CD14-positive monocyte (primary cell): ENCODE measurements at regions not wholly inside any gene's neighbourhood (a gene's known extent, or its start where the extent isn't known, plus 50 kb on each side); places are given as distances from the start of the nearest gene placed in this dataset.

ENCODE experiments used
- DNase-seq, 3 donors: peaks; one replicate each; pipeline ENCODE4 v3.0.0-alpha.2; 2011 to 2022
- H2AFZ ChIP-seq: 2 replicates; pipeline ENCODE4 v1.6.0; 2012; ENCODE audit warnings: mild to moderate bottlenecking, low read depth, low read length, inconsistent platforms; ENCODE audit not compliant: insufficient read depth, poor library complexity, severe bottlenecking
- H3K27ac ChIP-seq, 2 donors: 1 replicate in 1 of 2; 2 replicates in 1 of 2; pipeline ENCODE4 v1.5.1; 2012 to 2013; ENCODE audit warnings: low read length in 2 of 2, control low read depth in 1 of 2, inconsistent platforms in 1 of 2, low read depth in 1 of 2, mild to moderate bottlenecking in 1 of 2
- H3K27me3 ChIP-seq, 2 donors: one replicate each; pipeline versions ENCODE4 v1.6.0 to v1.6.1; 2011 to 2013; ENCODE audit warnings: low read length in 2 of 2; ENCODE audit not compliant: control insufficient read depth in 2 of 2, insufficient read depth in 2 of 2
- H3K36me3 ChIP-seq, 2 donors: replicated peaks in 1 of 2; 1 replicate in 1 of 2; 2 replicates in 1 of 2; pipeline versions ENCODE4 v1.5.1 to v1.6.1; 2012 to 2013; ENCODE audit warnings: low read length in 2 of 2, control low read depth in 1 of 2, inconsistent platforms in 1 of 2, mild to moderate bottlenecking in 1 of 2; ENCODE audit not compliant: insufficient read depth in 2 of 2, control insufficient read depth in 1 of 2
- H3K4me1 ChIP-seq, 2 donors: 1 replicate in 1 of 2; 2 replicates in 1 of 2; pipeline versions ENCODE4 v1.5.1 to v1.6.1; 2012 to 2013; ENCODE audit warnings: low read length in 2 of 2, control low read depth in 1 of 2, inconsistent platforms in 1 of 2, mild to moderate bottlenecking in 1 of 2, moderate library complexity in 1 of 2; ENCODE audit not compliant: insufficient read depth in 2 of 2, control insufficient read depth in 1 of 2
- H3K4me2 ChIP-seq: replicated peaks from 2 replicates; pipeline ENCODE3; 2012; ENCODE audit warnings: low read length, moderate library complexity, mild to moderate bottlenecking; ENCODE audit not compliant: poor library complexity, severe bottlenecking; ENCODE audit errors: extremely low read depth
- H3K4me3 ChIP-seq, 3 experiments: fragments of 200-600 bp in 1 of 3; sonication (generic) in 1 of 3; replicated peaks in 1 of 3; 1 replicate in 2 of 3; 2 replicates in 1 of 3; pipeline ENCODE4 v1.5.1; 2011 to 2013; ENCODE audit warnings: low read length in 3 of 3, mild to moderate bottlenecking in 3 of 3, control low read depth in 2 of 3, low read depth in 2 of 3, inconsistent platforms in 1 of 3, moderate library complexity in 1 of 3
- H3K79me2 ChIP-seq: 2 replicates; pipeline ENCODE4 v1.6.0; 2012; ENCODE audit warnings: mild to moderate bottlenecking, control low read depth, inconsistent platforms, low read length, moderate library complexity; ENCODE audit not compliant: insufficient read depth
- H3K9ac ChIP-seq: 2 replicates; pipeline ENCODE4 v1.6.0; 2017; ENCODE audit warnings: low read length, mild to moderate bottlenecking; ENCODE audit not compliant: insufficient read depth, poor library complexity, severe bottlenecking
- H3K9me3 ChIP-seq, 2 donors: replicated peaks in 1 of 2; 1 replicate in 1 of 2; 2 replicates in 1 of 2; pipeline versions ENCODE4 v1.5.1 to v1.6.1; 2012 to 2013; ENCODE audit warnings: low read length in 2 of 2, control low read depth in 1 of 2; ENCODE audit not compliant: control insufficient read depth in 1 of 2, insufficient read depth in 1 of 2
- H4K20me1 ChIP-seq: 2 replicates; pipeline ENCODE4 v1.6.0; 2012; ENCODE audit warnings: mild to moderate bottlenecking, low read length, control low read depth, moderate library complexity; ENCODE audit not compliant: insufficient read depth
- H3K27ac Mint-ChIP-seq, 7 donors: one replicate each; pipeline ENCODE4 v1.8.0; 2020; ENCODE audit warnings: mild to moderate bottlenecking in 7 of 7, mixed read lengths in 7 of 7, moderate library complexity in 6 of 7, inconsistent platforms in 2 of 7
- H3K27me3 Mint-ChIP-seq, 3 donors: one replicate each; pipeline ENCODE4 v1.8.0; 2021 to 2022; ENCODE audit warnings: low read depth in 3 of 3, mild to moderate bottlenecking in 3 of 3, mixed read lengths in 3 of 3, moderate library complexity in 3 of 3, inconsistent platforms in 1 of 3
- H3K36me3 Mint-ChIP-seq, 2 donors: one replicate each; pipeline ENCODE4 v1.8.0; 2020; ENCODE audit warnings: mixed read lengths in 2 of 2, inconsistent platforms in 1 of 2, mild to moderate bottlenecking in 1 of 2
- H3K4me1 Mint-ChIP-seq: one replicate; pipeline ENCODE4 v1.8.0; 2020; ENCODE audit warnings: mild to moderate bottlenecking, mixed read lengths
- H3K4me3 Mint-ChIP-seq, 2 donors: one replicate each; pipeline ENCODE4 v1.8.0; 2020; ENCODE audit warnings: mild to moderate bottlenecking in 2 of 2, mixed read lengths in 2 of 2, moderate library complexity in 1 of 2
- H3K9me3 Mint-ChIP-seq, 7 donors: one replicate each; pipeline ENCODE4 v1.8.0; 2020 to 2022; ENCODE audit warnings: mixed read lengths in 7 of 7, mild to moderate bottlenecking in 6 of 7, moderate library complexity in 6 of 7, inconsistent platforms in 2 of 7
- WGBS: methylation state at CpG from one replicate; pipeline ENCODE4 v1.1.5; 2013; ENCODE audit warnings: missing lambda C conversion rate; ENCODE audit not compliant: insufficient coverage; 5-methylcytosine and 5-hydroxymethylcytosine counted together
- intact Hi-C, 2 donors: fragments of 100-400 bp; cut with micrococcal nuclease; formaldehyde crosslinking; loops; one replicate each; pipeline versions ENCODE4 v1.15.0 to v1.15.1; 2023
- TF ChIP-seq, protein P1 (sequence below): fragments of 200-600 bp; IDR thresholded peaks from one replicate; pipeline ENCODE4 v1.8.0; 2022; ENCODE audit warnings: antibody characterized with exemption, mild to moderate bottlenecking

DNA sequence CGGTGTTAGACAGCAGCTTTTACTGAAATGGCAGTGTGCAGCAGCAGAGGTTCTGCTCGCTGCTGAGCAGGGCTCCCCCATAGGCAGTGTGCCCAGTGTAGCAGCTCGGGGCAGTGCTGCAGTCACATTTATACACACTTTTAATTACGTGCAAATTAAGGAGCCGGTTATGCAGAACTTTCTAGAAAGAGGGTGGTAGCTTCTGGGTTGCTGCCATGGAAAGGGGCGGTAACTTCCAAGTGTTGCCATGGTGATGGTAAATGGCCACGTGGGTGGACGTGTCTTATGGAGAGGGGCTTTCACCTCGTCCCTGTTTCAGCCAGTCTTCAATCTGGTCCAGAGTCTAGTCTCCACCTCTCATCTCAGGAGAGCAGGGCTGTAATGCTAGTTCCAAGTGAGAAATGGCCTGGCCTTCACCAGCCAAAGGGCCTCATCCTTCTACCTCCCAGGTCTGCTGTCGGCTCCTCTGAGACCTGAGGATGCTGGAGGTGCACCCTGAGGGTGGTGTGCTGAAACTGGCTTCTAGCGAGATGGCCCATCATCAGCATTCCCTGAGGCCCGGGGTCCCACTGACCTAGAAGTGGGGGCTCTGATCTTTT, 180.5 kb upstream of the PMEPA1 start:
- no peak for DNase-seq
- Mint-ChIP-seq H3K27me3 (peaks cover 4 to 9% (median 6%) of the 10 kb centered on the region in 3 donors), H3K27ac (no peak overlapping the region), H3K36me3 (no peaks in the 10 kb centered on the region), H3K4me3 (no peak overlapping the region), H3K9me3 (peaks cover 0 to 5% (median 2%) of the 10 kb centered on the region in 7 donors), H3K4me1 (no peaks in the 10 kb centered on the region)
- Histone ChIP-seq H3K9me3 (no peaks in the 10 kb centered on the region), H3K79me2 (no peaks in the 10 kb centered on the region), H3K9ac (no peak overlapping the region), H3K36me3 (no peaks in the 10 kb centered on the region), H2AFZ (no peak overlapping the region), H3K4me3 (no peak overlapping the region), H3K27ac (no peak overlapping the region), H3K4me2 (no peak overlapping the region), H3K4me1 (no peaks in the 10 kb centered on the region), H3K27me3 (no peaks in the 10 kb centered on the region), H4K20me1 (no peaks in the 10 kb centered on the region)
- TF ChIP-seq, protein P1, sequence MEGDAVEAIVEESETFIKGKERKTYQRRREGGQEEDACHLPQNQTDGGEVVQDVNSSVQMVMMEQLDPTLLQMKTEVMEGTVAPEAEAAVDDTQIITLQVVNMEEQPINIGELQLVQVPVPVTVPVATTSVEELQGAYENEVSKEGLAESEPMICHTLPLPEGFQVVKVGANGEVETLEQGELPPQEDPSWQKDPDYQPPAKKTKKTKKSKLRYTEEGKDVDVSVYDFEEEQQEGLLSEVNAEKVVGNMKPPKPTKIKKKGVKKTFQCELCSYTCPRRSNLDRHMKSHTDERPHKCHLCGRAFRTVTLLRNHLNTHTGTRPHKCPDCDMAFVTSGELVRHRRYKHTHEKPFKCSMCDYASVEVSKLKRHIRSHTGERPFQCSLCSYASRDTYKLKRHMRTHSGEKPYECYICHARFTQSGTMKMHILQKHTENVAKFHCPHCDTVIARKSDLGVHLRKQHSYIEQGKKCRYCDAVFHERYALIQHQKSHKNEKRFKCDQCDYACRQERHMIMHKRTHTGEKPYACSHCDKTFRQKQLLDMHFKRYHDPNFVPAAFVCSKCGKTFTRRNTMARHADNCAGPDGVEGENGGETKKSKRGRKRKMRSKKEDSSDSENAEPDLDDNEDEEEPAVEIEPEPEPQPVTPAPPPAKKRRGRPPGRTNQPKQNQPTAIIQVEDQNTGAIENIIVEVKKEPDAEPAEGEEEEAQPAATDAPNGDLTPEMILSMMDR, result no peak
- intact Hi-C loops, result no loop called here
- WGBS, result 84% methylated on average over 4 of the region's 12 CpGs

DNA sequence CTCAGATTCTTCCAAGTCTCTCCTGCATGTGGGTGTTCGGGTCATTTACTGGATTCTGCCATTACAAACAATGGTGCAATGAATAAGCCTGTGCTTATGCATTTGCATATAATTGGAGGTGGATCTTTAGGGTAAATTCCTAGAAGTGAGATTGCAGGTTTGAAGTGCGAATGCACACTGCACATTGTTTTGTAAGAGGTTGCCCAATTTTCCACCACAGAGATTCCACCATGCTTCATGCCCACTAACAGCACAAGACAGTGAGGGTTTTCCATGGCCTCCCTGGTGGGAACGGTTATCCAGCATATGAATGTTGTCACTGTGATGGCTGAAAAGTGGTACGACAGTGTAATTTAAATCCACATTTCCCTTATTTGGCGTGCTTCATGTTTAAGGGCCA, 178.8 kb upstream of the PMEPA1 start:
- Mint-ChIP-seq H3K9me3 (peaks cover 0 to 2% (median 0%) of the 10 kb centered on the region in 7 donors), H3K4me1 (no peaks in the 10 kb centered on the region), H3K4me3 (no peak overlapping the region), H3K36me3 (no peaks in the 10 kb centered on the region), H3K27me3 (peaks cover 2 to 10% (median 4%) of the 10 kb centered on the region in 3 donors), H3K27ac (no peak overlapping the region)
- no peak overlapping the region for H3K9ac ChIP-seq
- H3K4me2 ChIP-seq, result no peak overlapping the region
- H3K36me3 ChIP-seq, result no peaks in the 10 kb centered on the region
- H3K27ac ChIP-seq, result no peak overlapping the region
- H2AFZ ChIP-seq, result no peak overlapping the region
- WGBS, result 83% methylated on average over 1 of the region's 5 CpGs
- H3K4me3 ChIP-seq, result no peak overlapping the region
- no peaks in the 10 kb centered on the region for H3K9me3 ChIP-seq
- DNase-seq, result no peak
- intact Hi-C loops, result no loop called here
- no peaks in the 10 kb centered on the region for H3K79me2 ChIP-seq
- H3K27me3 ChIP-seq, result no peaks in the 10 kb centered on the region
- TF ChIP-seq, protein P1, result no peak
- no peaks in the 10 kb centered on the region for H3K4me1 ChIP-seq
- no peaks in the 10 kb centered on the region for H4K20me1 ChIP-seq
